ENCODE measurements at regions not wholly inside any gene's neighbourhood (a gene's known extent, or its start where the extent isn't known, plus 50 kb on each side); places are given as distances from the start of the nearest gene placed in this dataset.

GRCh38 chr7:48992816-48993215, 68.5 kb downstream of the CDC14C start:
- ChIA-PET CTCF (no interaction called here), POLR2A (no interaction called here)
- no peak for DNase-seq (ENCODE audit: low read depth, low spot score)
- no peak overlapping the region for H3K4me3 ChIP-seq (ENCODE audit: low read depth, low read length)
- no peak for TF ChIP-seq CTCF (IDR thresholded peaks at IDR 0.05; ENCODE audit: insufficient read depth, low read length, missing control alignments)

- no peak overlapping the region for H3K4me3 ChIP-seq (ENCODE audit: low read depth, low read length)
- TF ChIP-seq CTCF (IDR thresholded peaks at IDR 0.05; ENCODE audit: insufficient read depth, low read length, missing control alignments): no peak
- ChIA-PET POLR2A (no interaction called here), CTCF (no interaction called here)
- DNase-seq (ENCODE audit: low read depth, low spot score): no peak
Observed at GRCh38 chr7:49001610-49002033, 77.3 kb downstream of the CDC14C start.

GRCh38 chr7:49010717-49011116, 86.4 kb downstream of the CDC14C start:
- CTCF ChIA-PET: no interaction called here
- TF ChIP-seq CTCF (IDR thresholded peaks at IDR 0.05; ENCODE audit: insufficient read depth, low read length, missing control alignments): no peak

GRCh38 chr7:49014870-49015269, 90.5 kb downstream of the CDC14C start:
- CTCF ChIA-PET: no interaction called here
- POLR2A ChIA-PET: no interaction called here
- no peak for TF ChIP-seq CTCF (IDR thresholded peaks at IDR 0.05; ENCODE audit: insufficient read depth, low read length, missing control alignments)
- DNase-seq (ENCODE audit: low read depth, low spot score): no peak
- H3K4me3 ChIP-seq (ENCODE audit: low read depth, low read length): no peak overlapping the region

More at GRCh38 chr7:49010717-49011116, 86.4 kb downstream of the CDC14C start:
- POLR2A ChIA-PET: no interaction called here
- no peak overlapping the region for H3K4me3 ChIP-seq (ENCODE audit: low read depth, low read length)
- DNase-seq (ENCODE audit: low read depth, low spot score): no peak

- no peak for DNase-seq (ENCODE audit: low read depth, low spot score)
- TF ChIP-seq CTCF (IDR thresholded peaks at IDR 0.05; ENCODE audit: insufficient read depth, low read length, missing control alignments): no peak
- ChIA-PET POLR2A (no interaction called here), CTCF (no interaction called here)
- H3K4me3 ChIP-seq (ENCODE audit: low read depth, low read length): no peak overlapping the region
Observed at GRCh38 chr7:49020145-49020544, 95.8 kb downstream of the CDC14C start.

GRCh38 chr7:49022448-49022847, 98.1 kb downstream of the CDC14C start:
- no peak for TF ChIP-seq CTCF (IDR thresholded peaks at IDR 0.05; ENCODE audit: insufficient read depth, low read length, missing control alignments)
- POLR2A ChIA-PET: no interaction called here
- CTCF ChIA-PET: no interaction called here

More at GRCh38 chr7:49022448-49022847, 98.1 kb downstream of the CDC14C start:
- H3K4me3 ChIP-seq (ENCODE audit: low read depth, low read length): no peak overlapping the region
- no peak for DNase-seq (ENCODE audit: low read depth, low spot score)
